PC-9 (cell line): ENCODE measurements at regions not wholly inside any gene's neighbourhood (a gene's known extent, or its start where the extent isn't known, plus 50 kb on each side); places are given as distances from the start of the nearest gene placed in this dataset.

Experiments
- EZH2 ChIP-seq: fragments of 200-600 bp; sonication (generic); IDR thresholded peaks from 2 replicates; pipeline ENCODE4 v1.8.0; 2017; ENCODE audit warnings: antibody characterized with exemption, low read depth
- TF ChIP-seq, protein P1 (sequence below): fragments of 200-600 bp; sonication (generic); conservative IDR thresholded peaks from 2 replicates; pipeline ENCODE4 v1.6.1; 2017; ENCODE audit warnings: mixed run types, antibody characterized with exemption, mild to moderate bottlenecking, moderate library complexity

DNA sequence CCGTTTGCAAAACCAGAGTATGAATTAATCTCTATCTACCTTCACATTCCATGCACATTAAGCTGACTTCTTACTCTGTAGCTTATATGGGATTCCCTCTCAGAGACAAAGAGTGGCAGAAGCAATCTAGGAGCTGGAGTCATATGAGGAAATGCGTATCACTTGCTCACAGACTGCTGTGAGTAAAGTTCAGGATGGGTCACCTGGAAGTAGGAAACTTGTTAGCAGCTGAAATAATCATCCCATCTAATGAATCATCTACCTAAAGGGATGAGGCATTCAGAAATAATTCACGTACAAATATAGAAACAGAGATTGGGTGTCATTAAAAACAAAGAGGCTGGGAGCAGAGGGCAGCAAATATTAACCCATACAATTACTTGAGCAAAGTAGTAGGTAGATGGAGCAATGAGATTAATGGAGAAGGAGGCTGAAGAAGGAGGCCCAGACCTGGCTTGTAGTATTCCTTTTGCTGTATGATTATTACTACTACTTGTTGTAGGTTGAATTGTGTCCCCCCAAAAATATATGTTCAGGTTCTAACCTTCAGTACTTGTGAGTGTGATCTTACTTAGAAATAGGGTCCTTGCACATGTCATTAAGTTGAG, 866.3 kb downstream of the ROBO2 start:
- TF ChIP-seq, protein P1, sequence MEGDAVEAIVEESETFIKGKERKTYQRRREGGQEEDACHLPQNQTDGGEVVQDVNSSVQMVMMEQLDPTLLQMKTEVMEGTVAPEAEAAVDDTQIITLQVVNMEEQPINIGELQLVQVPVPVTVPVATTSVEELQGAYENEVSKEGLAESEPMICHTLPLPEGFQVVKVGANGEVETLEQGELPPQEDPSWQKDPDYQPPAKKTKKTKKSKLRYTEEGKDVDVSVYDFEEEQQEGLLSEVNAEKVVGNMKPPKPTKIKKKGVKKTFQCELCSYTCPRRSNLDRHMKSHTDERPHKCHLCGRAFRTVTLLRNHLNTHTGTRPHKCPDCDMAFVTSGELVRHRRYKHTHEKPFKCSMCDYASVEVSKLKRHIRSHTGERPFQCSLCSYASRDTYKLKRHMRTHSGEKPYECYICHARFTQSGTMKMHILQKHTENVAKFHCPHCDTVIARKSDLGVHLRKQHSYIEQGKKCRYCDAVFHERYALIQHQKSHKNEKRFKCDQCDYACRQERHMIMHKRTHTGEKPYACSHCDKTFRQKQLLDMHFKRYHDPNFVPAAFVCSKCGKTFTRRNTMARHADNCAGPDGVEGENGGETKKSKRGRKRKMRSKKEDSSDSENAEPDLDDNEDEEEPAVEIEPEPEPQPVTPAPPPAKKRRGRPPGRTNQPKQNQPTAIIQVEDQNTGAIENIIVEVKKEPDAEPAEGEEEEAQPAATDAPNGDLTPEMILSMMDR: no peak
- no peak for TF ChIP-seq EZH2
